ENCODE measurements at regions not wholly inside any gene's neighbourhood (a gene's known extent, or its start where the extent isn't known, plus 50 kb on each side); places are given as distances from the start of the nearest gene placed in this dataset.

DNA sequence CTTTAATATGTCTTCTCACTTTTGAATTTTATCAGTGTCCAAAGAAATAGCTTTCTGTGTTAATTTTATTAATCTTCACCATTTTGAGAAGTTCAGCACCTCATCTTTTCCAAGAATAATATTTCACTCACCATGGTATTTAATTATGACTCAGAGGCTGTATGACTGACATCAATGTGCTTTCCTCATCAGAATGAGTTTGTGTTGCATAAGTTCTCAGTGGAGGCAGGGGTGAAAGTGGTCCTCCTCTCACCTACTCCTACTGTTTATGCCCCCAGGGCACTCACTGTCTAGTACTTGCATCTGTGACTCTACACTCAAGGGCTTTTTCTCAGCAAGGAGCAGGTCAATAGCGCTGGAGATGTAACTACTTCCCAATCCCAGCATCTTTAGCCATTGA is 905.3 kb upstream of the INTU start:
- H3K27me3 ChIP-seq = no peaks in the 10 kb centered on the region
- no peak for DNase-seq
- no peaks in the 10 kb centered on the region for H3K4me1 ChIP-seq (ENCODE audit: insufficient read depth)
- H3K27ac ChIP-seq = no peak overlapping the region
- H3K36me3 ChIP-seq = no peaks in the 10 kb centered on the region
- TF ChIP-seq, protein P1, sequence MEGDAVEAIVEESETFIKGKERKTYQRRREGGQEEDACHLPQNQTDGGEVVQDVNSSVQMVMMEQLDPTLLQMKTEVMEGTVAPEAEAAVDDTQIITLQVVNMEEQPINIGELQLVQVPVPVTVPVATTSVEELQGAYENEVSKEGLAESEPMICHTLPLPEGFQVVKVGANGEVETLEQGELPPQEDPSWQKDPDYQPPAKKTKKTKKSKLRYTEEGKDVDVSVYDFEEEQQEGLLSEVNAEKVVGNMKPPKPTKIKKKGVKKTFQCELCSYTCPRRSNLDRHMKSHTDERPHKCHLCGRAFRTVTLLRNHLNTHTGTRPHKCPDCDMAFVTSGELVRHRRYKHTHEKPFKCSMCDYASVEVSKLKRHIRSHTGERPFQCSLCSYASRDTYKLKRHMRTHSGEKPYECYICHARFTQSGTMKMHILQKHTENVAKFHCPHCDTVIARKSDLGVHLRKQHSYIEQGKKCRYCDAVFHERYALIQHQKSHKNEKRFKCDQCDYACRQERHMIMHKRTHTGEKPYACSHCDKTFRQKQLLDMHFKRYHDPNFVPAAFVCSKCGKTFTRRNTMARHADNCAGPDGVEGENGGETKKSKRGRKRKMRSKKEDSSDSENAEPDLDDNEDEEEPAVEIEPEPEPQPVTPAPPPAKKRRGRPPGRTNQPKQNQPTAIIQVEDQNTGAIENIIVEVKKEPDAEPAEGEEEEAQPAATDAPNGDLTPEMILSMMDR (IDR thresholded peaks at IDR 0.05) = no peak
- TF ChIP-seq POLR2A (IDR thresholded peaks at IDR 0.05) = no peak
- TF ChIP-seq EP300 (IDR thresholded peaks at IDR 0.05) = no peak
- intact Hi-C loops (cut with DNase I) = no loop called here
- 86 to 96% (median 94%) methylated on average over 1 of the region's 1 CpG for whole genome bisulfite sequencing, 3 donors
- no peaks in the 10 kb centered on the region for H3K9me3 ChIP-seq
- H3K4me3 ChIP-seq = no peak overlapping the region

DNA sequence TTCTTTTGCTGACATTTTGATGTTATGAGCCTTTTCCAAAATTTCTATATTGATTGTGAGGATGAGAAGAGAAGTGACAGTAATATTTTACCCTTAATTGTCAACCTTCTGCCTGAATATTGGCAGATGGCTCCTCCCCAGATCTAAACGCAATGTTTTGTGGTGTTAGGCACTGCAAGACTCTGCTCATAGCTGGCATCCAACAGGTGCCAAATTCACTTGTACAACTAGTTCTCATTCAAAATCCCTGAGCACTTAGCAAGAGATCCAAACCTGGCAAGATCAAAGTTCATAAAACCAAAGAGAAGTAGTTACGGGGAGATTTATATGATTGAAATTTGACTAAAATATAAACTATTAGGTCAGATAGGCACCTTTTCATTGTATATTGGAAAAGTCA is 901.7 kb upstream of the INTU start:
- H3K4me1 ChIP-seq (ENCODE audit: insufficient read depth) = no peaks in the 10 kb centered on the region
- intact Hi-C loops (cut with DNase I) = no loop called here

DNA sequence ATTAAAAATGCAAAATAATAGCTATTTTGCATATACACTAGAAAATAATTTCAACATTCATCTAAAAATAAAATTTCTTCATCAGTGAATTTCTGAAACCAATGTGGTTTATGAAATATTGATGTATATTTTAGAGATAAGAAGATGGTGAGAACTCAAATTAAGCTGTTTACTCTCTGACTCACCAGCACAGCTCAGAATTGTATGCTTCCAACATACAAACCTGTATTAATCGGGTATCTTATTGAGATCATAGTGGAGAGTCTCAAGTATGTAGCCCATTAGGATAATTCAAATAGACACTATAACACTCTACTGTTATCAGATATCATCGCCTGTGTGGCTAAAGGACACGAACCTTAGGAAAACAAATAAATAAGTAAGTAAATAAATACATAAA is 899.5 kb upstream of the INTU start:
- H3K36me3 ChIP-seq = no peaks in the 10 kb centered on the region
- no peaks in the 10 kb centered on the region for H3K9me3 ChIP-seq
- H3K27ac ChIP-seq = no peak overlapping the region
- H3K4me1 ChIP-seq (ENCODE audit: insufficient read depth) = no peaks in the 10 kb centered on the region
- intact Hi-C loops (cut with DNase I) = no loop called here
- DNase-seq = no peak
- H3K4me3 ChIP-seq = no peak overlapping the region
- no peaks in the 10 kb centered on the region for H3K27me3 ChIP-seq
- TF ChIP-seq POLR2A (IDR thresholded peaks at IDR 0.05) = no peak
- no peak for TF ChIP-seq EP300 (IDR thresholded peaks at IDR 0.05)
- 54 to 57% (median 55%) methylated on average over 3 of the region's 3 CpGs for WGBS, 3 donors

More for the DNA sequence above, 901.7 kb upstream of the INTU start:
- Histone ChIP-seq H3K27me3 (no peaks in the 10 kb centered on the region), H3K4me3 (no peak overlapping the region), H3K36me3 (no peaks in the 10 kb centered on the region), H3K9me3 (no peaks in the 10 kb centered on the region), H3K27ac (no peak overlapping the region)
- no peak for DNase-seq
- no peak for TF ChIP-seq POLR2A (IDR thresholded peaks at IDR 0.05)
- TF ChIP-seq, protein P1 (IDR thresholded peaks at IDR 0.05) = no peak
- no peak for TF ChIP-seq EP300 (IDR thresholded peaks at IDR 0.05)
- WGBS, 3 donors = 91 to 96% (median 93%) methylated on average over 2 of the region's 2 CpGs

DNA sequence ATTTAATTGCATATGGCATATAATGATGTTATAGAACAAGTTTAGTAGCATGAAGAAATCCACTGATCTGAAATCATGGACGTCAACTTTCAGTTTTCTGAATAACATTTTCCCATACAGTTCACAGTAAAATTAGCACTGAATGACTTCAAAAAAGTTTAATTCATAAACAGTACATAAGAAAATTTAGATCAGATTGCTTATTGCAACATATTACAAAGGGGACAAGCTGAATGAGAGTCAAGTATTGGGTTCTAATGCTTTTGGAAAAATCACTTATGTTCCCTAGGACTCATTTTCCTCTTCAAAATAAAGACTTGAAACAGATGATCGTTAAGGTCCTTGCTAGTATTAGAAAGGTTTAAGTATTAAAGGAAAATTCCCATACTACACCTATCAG is 898.3 kb upstream of the INTU start:
- intact Hi-C loops (cut with DNase I) = no loop called here
- 36 to 48% (median 45%) methylated on average over 2 of the region's 2 CpGs for WGBS, 3 donors
- H3K9me3 ChIP-seq = no peaks in the 10 kb centered on the region
- TF ChIP-seq, protein P1 (IDR thresholded peaks at IDR 0.05) = no peak
- TF ChIP-seq POLR2A (IDR thresholded peaks at IDR 0.05) (no peak), EP300 (IDR thresholded peaks at IDR 0.05) (no peak)
- no peaks in the 10 kb centered on the region for H3K36me3 ChIP-seq
- no peaks in the 10 kb centered on the region for H3K27me3 ChIP-seq
- no peak overlapping the region for H3K27ac ChIP-seq
- DNase-seq = no peak
- no peaks in the 10 kb centered on the region for H3K4me1 ChIP-seq (ENCODE audit: insufficient read depth)
- H3K4me3 ChIP-seq = no peak overlapping the region

DNA sequence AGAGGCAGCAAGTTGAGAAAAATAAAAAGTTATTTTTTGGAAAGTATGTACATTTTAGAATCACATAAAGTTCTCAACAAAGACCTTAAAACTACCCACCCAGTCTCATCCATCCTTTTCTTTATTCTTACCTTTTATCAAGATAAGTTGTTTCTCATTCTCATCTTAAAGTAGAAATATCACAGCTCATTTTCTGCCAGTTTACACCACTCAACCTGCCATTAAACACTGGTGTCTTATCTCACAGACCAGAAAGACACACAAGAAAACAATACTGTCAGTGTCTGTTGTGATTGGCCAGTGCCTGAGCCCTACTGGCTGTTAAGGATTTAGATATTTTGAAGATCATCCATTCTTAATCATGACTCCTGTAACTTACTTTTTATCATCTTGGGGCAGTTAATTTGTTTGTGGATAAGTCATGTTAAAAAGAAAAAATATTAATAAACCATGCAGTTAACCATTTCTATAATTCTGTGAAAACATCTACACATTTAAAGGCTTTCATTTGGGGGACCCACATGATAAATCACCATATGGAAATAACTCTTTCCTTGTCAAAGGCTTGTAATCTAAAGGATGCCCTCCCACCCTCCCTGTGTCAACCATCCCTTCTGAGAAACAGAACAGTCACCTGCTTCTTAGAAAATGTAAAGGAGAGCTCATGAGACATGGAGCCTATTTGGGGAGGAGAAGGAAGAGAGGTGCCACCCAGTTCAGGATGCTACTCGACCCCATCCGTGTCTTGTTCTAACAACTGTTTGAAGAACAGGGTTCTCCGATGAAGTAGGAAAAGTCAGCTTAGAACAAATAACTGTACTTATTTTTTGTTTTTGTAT is 897.2 kb upstream of the INTU start:
- Histone ChIP-seq H3K27me3 (no peaks in the 10 kb centered on the region), H3K36me3 (no peaks in the 10 kb centered on the region), H3K4me1 (ENCODE audit: insufficient read depth) (no peaks in the 10 kb centered on the region), H3K9me3 (no peaks in the 10 kb centered on the region), H3K4me3 (no peak overlapping the region), H3K27ac (no peak overlapping the region)
- 94 to 97% (median 95%) methylated on average over 3 of the region's 3 CpGs for WGBS, 3 donors
- intact Hi-C loops (cut with DNase I) = no loop called here
- DNase-seq = no peak
- TF ChIP-seq POLR2A (IDR thresholded peaks at IDR 0.05) = no peak
- TF ChIP-seq, protein P1 (IDR thresholded peaks at IDR 0.05) = no peak
- TF ChIP-seq EP300 (IDR thresholded peaks at IDR 0.05) = no peak
